Right atrium auricular region (tissue), 2 donors: ENCODE measurements at regions not wholly inside any gene's neighbourhood (a gene's known extent, or its start where the extent isn't known, plus 50 kb on each side); places are given as distances from the start of the nearest gene placed in this dataset.

Experiments used
- DNase-seq: peaks from one replicate; pipeline ENCODE4 v3.0.0-alpha.2; 2019; ENCODE audit warnings: low spot score
- H3K27ac ChIP-seq, 2 donors: fragments of 200-600 bp; sonication (generic); 1 replicate in 1 of 2; 2 replicates in 1 of 2; pipeline ENCODE4 v1.5.1; 2016 to 2019
- H3K27me3 ChIP-seq, 2 donors: fragments of 200-600 bp; sonication (generic); one replicate each; pipeline versions ENCODE4 v1.5.1 to v1.6.0; 2017 to 2019
- H3K36me3 ChIP-seq: fragments of 200-600 bp; sonication (generic); one replicate; pipeline ENCODE4 v1.5.1; 2016
- H3K4me1 ChIP-seq, 2 donors: fragments of 200-600 bp; sonication (generic); one replicate each; pipeline versions ENCODE4 v1.5.1 to v1.6.0; 2017 to 2019
- H3K4me3 ChIP-seq, 2 donors: fragments of 200-600 bp; sonication (generic); 1 replicate in 1 of 2; 2 replicates in 1 of 2; pipeline ENCODE4 v1.5.1; 2017 to 2019; ENCODE audit warnings: mild to moderate bottlenecking in 1 of 2, moderate library complexity in 1 of 2
- H3K9me3 ChIP-seq, 2 donors: fragments of 200-600 bp; sonication (generic); one replicate each; pipeline ENCODE4 v1.5.1; 2019
- TF ChIP-seq, protein P1 (sequence below), 2 donors: fragments of 200-600 bp; sonication (generic); IDR thresholded peaks; one replicate each; pipeline ENCODE4 v1.5.1; 2019; ENCODE audit warnings: antibody characterized with exemption in 2 of 2

GRCh38 chr7:381211-382042 lies 91.5 kb downstream of the FOXL3 start:
- TF ChIP-seq, protein P1, sequence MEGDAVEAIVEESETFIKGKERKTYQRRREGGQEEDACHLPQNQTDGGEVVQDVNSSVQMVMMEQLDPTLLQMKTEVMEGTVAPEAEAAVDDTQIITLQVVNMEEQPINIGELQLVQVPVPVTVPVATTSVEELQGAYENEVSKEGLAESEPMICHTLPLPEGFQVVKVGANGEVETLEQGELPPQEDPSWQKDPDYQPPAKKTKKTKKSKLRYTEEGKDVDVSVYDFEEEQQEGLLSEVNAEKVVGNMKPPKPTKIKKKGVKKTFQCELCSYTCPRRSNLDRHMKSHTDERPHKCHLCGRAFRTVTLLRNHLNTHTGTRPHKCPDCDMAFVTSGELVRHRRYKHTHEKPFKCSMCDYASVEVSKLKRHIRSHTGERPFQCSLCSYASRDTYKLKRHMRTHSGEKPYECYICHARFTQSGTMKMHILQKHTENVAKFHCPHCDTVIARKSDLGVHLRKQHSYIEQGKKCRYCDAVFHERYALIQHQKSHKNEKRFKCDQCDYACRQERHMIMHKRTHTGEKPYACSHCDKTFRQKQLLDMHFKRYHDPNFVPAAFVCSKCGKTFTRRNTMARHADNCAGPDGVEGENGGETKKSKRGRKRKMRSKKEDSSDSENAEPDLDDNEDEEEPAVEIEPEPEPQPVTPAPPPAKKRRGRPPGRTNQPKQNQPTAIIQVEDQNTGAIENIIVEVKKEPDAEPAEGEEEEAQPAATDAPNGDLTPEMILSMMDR (IDR thresholded peaks at IDR 0.05), result no peak
- Histone ChIP-seq H3K27me3 (no peaks in the 10 kb centered on the region), H3K9me3 (peaks cover 0 to 31% of the 10 kb centered on the region in 2 donors), H3K4me1 (peaks cover 0 to 20% of the 10 kb centered on the region in 2 donors), H3K36me3 (no peaks in the 10 kb centered on the region), H3K27ac (no peak overlapping the region), H3K4me3 (no peak overlapping the region)
- DNase-seq, result no peak

DNA sequence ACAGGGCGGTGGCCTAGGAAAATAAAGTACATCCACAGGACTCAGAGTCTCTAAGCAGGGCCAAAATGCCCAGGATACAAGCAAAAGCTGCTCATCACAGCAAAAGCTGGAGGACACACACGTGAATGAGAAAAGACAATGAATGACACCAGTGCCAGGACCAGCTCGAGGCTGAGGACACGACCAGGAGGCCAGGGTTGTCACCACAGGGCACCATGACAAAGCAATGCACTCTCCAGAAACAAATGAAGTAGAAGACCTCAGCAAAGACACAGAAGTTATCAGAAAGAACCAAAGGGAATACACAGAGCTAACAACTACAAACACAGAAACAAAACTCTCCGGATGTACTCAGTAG lies 92.1 kb downstream of the FOXL3 start:
- H3K9me3 ChIP-seq, result peaks cover 0 to 31% of the 10 kb centered on the region in 2 donors
- DNase-seq, result no peak
- H3K27me3 ChIP-seq, result no peaks in the 10 kb centered on the region
- no peak overlapping the region for H3K27ac ChIP-seq
- no peak overlapping the region for H3K4me3 ChIP-seq
- H3K36me3 ChIP-seq, result no peaks in the 10 kb centered on the region
- H3K4me1 ChIP-seq, result peaks cover 0 to 20% of the 10 kb centered on the region in 2 donors
- TF ChIP-seq, protein P1 (IDR thresholded peaks at IDR 0.05), result no peak

- peaks cover 0 to 31% of the 10 kb centered on the region in 2 donors for H3K9me3 ChIP-seq
Measured at GRCh38 chr7:386385-386784, 96.4 kb downstream of the FOXL3 start.

DNA sequence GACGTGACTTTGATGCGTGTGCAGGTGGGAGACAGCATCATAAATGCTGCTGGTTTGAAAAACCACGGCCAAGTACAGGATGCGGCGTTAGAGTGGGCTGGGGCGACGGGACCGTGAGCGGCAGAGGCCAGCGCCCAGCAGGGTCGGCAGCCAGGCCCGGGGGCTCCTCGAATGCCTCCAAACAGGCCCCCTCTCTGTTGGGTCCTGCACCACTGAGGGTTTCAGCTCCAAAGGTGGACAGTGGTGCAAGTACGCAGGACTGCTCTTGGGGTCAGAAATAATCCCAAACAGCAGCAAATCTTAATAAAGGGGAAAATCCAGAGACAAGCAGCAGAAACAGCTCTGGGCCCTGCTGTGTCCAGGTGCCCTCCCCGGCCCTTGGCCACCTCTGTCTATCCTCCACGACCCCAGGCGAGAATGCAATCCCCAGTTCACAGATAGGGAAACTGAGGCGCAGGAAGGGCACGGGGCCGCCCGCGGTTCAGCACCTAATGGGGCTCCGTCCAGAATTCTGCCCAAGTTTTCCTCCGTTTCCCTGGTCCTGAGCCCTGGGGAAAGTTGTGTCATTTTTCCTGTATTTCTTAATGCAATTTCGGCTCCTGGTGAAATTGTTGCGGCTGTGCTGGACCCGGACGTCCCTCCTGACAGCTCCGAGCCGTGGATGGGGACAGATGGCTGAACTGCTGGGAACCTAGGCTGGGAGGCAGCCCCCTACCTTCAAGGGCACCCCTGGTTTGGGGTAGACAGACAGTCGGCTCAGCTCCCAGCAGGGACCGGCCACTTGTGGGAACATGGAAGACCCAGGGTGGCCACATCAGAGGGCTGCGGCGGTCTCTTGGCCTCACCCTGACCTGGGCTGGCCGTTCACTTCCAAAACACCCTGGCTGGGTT lies 97.4 kb downstream of the FOXL3 start:
- no peak overlapping the region for H3K4me3 ChIP-seq
- H3K9me3 ChIP-seq, result peaks cover 0 to 31% of the 10 kb centered on the region in 2 donors
- H3K36me3 ChIP-seq, result no peaks in the 10 kb centered on the region
- TF ChIP-seq, protein P1 (IDR thresholded peaks at IDR 0.05), result no peak
- H3K4me1 ChIP-seq, result no peaks in the 10 kb centered on the region
- H3K27me3 ChIP-seq, result no peaks in the 10 kb centered on the region
- no peak overlapping the region for H3K27ac ChIP-seq
- DNase-seq, result no peak

More at GRCh38 chr7:386385-386784, 96.4 kb downstream of the FOXL3 start:
- peaks cover 0 to 4% of the 10 kb centered on the region in 2 donors for H3K4me1 ChIP-seq
- no peak for DNase-seq
- H3K36me3 ChIP-seq, result no peaks in the 10 kb centered on the region
- no peaks in the 10 kb centered on the region for H3K27me3 ChIP-seq
- no peak overlapping the region for H3K27ac ChIP-seq
- TF ChIP-seq, protein P1 (IDR thresholded peaks at IDR 0.05), result no peak
- H3K4me3 ChIP-seq, result no peak overlapping the region

- TF ChIP-seq, protein P1 (IDR thresholded peaks at IDR 0.05), result no peak
- DNase-seq, result no peak
- H3K4me1 ChIP-seq, result no peaks in the 10 kb centered on the region
Measured at GRCh38 chr7:388023-388960, 98.3 kb downstream of the FOXL3 start.

More at GRCh38 chr7:388023-388960, 98.3 kb downstream of the FOXL3 start:
- Histone ChIP-seq H3K9me3 (peaks cover 0 to 26% of the 10 kb centered on the region in 2 donors), H3K36me3 (no peaks in the 10 kb centered on the region), H3K27me3 (no peaks in the 10 kb centered on the region), H3K4me3 (no peak overlapping the region), H3K27ac (no peak overlapping the region)
